Aorta (tissue), 5 donors: ENCODE measurements at regions not wholly inside any gene's neighbourhood (a gene's known extent, or its start where the extent isn't known, plus 50 kb on each side); places are given as distances from the start of the nearest gene placed in this dataset.

Source experiments
- ATAC-seq: fragments of 200-7000 bp; cut with Tn5 transposase; one replicate; pipeline ENCODE4 v1.9.1; 2022; ENCODE audit warnings: moderate library complexity; ENCODE audit not compliant: low FRiP score
- DNase-seq, 2 donors: peaks; one replicate each; pipeline ENCODE4 v3.0.0-alpha.2; 2020
- H3K27ac ChIP-seq, 2 donors: one replicate each; pipeline ENCODE4 v1.5.1; 2013; ENCODE audit warnings: low read length in 2 of 2, mild to moderate bottlenecking in 2 of 2, moderate library complexity in 2 of 2, control low read depth in 1 of 2, inconsistent platforms in 1 of 2, low read depth in 1 of 2
- H3K27me3 ChIP-seq, 2 donors: one replicate each; pipeline ENCODE4 v1.6.1; 2013; ENCODE audit warnings: control low read depth in 1 of 2, low read length in 1 of 2, mild to moderate bottlenecking in 1 of 2, moderate library complexity in 1 of 2; ENCODE audit not compliant: insufficient read depth in 2 of 2, control insufficient read depth in 1 of 2
- H3K36me3 ChIP-seq, 2 donors: one replicate each; pipeline ENCODE4 v1.6.1; 2013; ENCODE audit warnings: control low read depth in 1 of 2, low read length in 1 of 2, mild to moderate bottlenecking in 1 of 2; ENCODE audit not compliant: insufficient read depth in 2 of 2, control insufficient read depth in 1 of 2
- H3K4me1 ChIP-seq, 2 donors: one replicate each; pipeline ENCODE4 v1.6.1; 2013; ENCODE audit warnings: low read length in 2 of 2, control low read depth in 1 of 2, mild to moderate bottlenecking in 1 of 2, moderate library complexity in 1 of 2; ENCODE audit not compliant: insufficient read depth in 2 of 2, control insufficient read depth in 1 of 2
- H3K4me3 ChIP-seq, 2 donors: one replicate each; pipeline ENCODE4 v1.5.1; 2013; ENCODE audit warnings: low read length in 2 of 2, control low read depth in 1 of 2, mild to moderate bottlenecking in 1 of 2
- H3K9me3 ChIP-seq: one replicate; pipeline ENCODE4 v1.6.1; 2013; ENCODE audit warnings: mild to moderate bottlenecking, low read length; ENCODE audit not compliant: control insufficient read depth
- WGBS, 2 donors: extraction: QIAGEN DNeasy Blood & Tissue Kit; methylation state at CpG; one replicate each; pipeline ENCODE4 v1.1.7; 2013; 5-methylcytosine and 5-hydroxymethylcytosine counted together
- intact Hi-C, 2 donors: fragments of 100-400 bp; cut with DNase I; formaldehyde crosslinking; loops; one replicate each; pipeline versions ENCODE4 v1.14.2 to v1.15.0; 2022
- donor health status: healthy with polysubstance abuse.
- donor health status: Bipolar disorder and iron deficiency.
- donor health status: DM: no; HTN: no; CAD: no.
- donor health status: DM: no; HTN: no; CAD: no.
- donor health status: DM: yes; HTN: yes; CAD: no.

DNA sequence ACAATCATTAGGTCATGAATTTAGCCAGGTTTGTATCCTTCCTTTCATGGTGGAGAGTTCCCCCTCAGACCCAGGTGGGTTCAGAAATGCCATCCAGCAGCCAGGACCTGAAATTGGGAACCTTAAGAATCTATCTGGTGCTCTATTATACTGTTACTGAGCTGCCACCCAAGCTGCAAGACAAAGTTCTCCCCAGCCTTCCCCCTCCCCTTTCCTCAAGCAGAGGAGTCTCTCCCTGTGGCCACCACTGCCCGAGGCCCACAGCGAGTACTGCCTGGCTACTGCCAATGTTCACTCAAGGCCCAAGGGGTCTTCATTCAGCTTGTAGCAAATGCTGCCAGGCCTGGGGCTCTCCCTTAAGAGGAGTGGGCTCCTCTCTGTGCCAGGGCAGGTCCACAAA lies 133.8 kb downstream of the TMEM38B start:
- DNase-seq (no peak), ATAC-seq (no peak)
- H3K27me3 ChIP-seq = no peaks in the 10 kb centered on the region
- peaks cover 3% of the 10 kb centered on the region for H3K9me3 ChIP-seq
- WGBS, 2 donors = 90 to 92% methylated on average over 2 of the region's 2 CpGs
- intact Hi-C loops = no loop called here
- H3K4me1 ChIP-seq = no peaks in the 10 kb centered on the region
- H3K4me3 ChIP-seq = no peak overlapping the region
- no peaks in the 10 kb centered on the region for H3K36me3 ChIP-seq
- no peak overlapping the region for H3K27ac ChIP-seq

DNA sequence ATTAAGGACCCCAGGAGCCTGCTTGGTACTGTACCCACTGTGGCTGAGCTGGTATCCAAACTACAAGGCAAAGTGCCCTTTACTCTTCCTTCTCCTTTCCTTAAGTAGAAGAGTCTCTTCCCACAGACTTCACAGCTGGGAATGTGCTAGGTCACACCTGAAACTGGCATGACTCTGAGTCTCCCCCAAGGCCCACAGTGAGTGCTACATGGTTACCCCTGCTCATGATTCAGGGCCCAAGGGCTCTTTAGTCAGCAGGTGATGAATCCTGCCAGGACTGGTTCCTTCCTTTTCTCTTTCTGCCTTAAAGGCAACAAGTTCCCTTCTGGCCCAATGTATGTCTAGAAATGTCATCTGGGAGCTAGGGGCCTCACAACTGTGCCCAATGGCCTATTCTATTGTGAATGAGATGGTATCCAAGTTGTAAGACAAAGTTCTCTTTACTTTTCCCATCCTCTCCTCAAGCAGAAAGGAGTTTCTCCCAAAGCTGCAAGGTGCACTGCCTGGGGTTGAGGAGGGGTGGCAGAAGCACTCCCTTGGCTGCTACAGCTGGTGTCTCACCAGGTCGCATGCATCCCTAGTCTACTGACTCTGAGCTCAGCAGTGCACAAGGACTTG lies 134.4 kb downstream of the TMEM38B start:
- Histone ChIP-seq H3K27ac (no peak overlapping the region), H3K9me3 (peaks cover 3% of the 10 kb centered on the region), H3K36me3 (no peaks in the 10 kb centered on the region), H3K4me3 (no peak overlapping the region), H3K27me3 (no peaks in the 10 kb centered on the region), H3K4me1 (no peaks in the 10 kb centered on the region)
- ATAC-seq (no peak), DNase-seq (no peak)
- WGBS, 2 donors = 67 to 74% methylated on average over 1 of the region's 1 CpG
- intact Hi-C loops = no loop called here

GRCh38 chr9:105830461-105830860 lies 136.1 kb downstream of the TMEM38B start:
- ATAC-seq = no peak
- no peak overlapping the region for H3K27ac ChIP-seq
- peaks cover 2% of the 10 kb centered on the region for H3K9me3 ChIP-seq
- 70 to 72% methylated on average over 1 of the region's 1 CpG for WGBS, 2 donors
- H3K4me1 ChIP-seq = no peaks in the 10 kb centered on the region
- no peaks in the 10 kb centered on the region for H3K36me3 ChIP-seq
- H3K4me3 ChIP-seq = no peak overlapping the region
- H3K27me3 ChIP-seq = no peaks in the 10 kb centered on the region
- intact Hi-C loops = no loop called here
- DNase-seq = no peak

DNA sequence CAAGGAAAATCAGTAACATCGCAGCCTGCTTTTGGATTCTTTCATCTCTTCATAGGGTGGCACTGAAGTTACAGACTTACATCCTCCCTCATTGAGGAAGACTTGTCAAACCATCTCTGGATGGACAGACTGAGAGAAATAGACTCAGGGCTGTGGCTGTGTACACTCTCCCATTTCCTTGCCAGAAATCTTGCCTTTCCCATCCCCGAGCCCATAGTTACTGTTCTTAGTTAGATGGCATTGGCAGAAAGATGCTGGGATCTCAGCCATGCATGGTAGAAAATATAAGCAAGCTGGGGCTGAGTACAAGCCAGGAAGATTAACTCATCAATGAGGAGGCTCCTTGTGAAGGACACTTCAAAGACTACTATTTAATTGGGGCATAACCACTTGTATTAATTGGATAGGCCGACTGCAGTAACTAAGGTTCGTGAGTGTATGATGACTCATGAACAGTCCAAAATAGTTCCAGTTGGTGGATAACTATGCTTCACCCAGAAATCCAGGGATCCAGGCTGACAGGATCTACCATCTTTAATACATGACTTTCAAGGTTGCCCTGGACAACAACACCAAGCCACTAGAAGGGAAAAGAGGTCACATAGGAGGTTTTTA lies 137.9 kb downstream of the TMEM38B start:
- 72 to 78% methylated on average over 4 of the region's 4 CpGs for WGBS, 2 donors
- no peak for ATAC-seq

DNA sequence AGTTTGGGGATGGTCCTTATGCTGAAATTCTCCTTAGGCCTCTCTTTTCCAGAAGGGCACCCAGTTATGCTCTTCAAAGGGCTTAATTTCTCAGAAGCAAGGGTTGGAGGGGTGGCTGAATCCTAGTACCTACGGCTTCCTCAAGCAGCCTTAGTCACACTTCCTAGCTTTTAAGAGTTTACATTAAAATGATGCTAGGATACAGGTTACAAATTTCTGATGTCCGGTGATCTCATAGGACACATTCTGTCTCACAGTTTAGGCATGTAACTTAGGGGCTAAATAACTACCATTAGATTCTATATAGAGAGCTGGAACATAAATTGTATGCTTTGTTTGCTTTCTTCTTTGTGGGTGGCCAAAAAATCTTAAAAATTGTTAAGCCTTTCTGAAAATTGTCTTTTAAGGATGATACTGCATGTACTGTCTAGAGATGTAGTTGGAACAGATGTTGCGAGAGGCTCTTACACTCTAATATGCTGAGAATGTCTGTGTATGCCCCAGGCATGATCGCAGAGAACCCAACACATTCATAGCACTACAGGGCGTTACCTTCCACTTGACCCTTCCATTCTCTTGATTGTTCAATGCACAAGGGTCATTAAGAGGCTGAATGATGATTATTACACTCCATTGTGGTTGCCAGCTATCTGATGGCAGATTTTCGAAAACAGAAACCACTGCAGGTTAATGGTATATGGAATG lies 139.1 kb downstream of the TMEM38B start:
- Histone ChIP-seq H3K27me3 (no peaks in the 10 kb centered on the region), H3K9me3 (peaks cover 1% of the 10 kb centered on the region), H3K4me1 (no peaks in the 10 kb centered on the region), H3K36me3 (no peaks in the 10 kb centered on the region), H3K4me3 (no peak overlapping the region), H3K27ac (no peak overlapping the region)
- 89 to 92% methylated on average over 6 of the region's 6 CpGs for WGBS, 2 donors
- DNase-seq (no peak), ATAC-seq (no peak)
- intact Hi-C loops = no loop called here

More for the DNA sequence above, 137.9 kb downstream of the TMEM38B start:
- H3K9me3 ChIP-seq = peaks cover 1% of the 10 kb centered on the region
- DNase-seq = no peak
- H3K27me3 ChIP-seq = no peaks in the 10 kb centered on the region
- no peaks in the 10 kb centered on the region for H3K36me3 ChIP-seq
- H3K27ac ChIP-seq = no peak overlapping the region
- H3K4me3 ChIP-seq = no peak overlapping the region
- intact Hi-C loops = no loop called here
- no peaks in the 10 kb centered on the region for H3K4me1 ChIP-seq

DNA sequence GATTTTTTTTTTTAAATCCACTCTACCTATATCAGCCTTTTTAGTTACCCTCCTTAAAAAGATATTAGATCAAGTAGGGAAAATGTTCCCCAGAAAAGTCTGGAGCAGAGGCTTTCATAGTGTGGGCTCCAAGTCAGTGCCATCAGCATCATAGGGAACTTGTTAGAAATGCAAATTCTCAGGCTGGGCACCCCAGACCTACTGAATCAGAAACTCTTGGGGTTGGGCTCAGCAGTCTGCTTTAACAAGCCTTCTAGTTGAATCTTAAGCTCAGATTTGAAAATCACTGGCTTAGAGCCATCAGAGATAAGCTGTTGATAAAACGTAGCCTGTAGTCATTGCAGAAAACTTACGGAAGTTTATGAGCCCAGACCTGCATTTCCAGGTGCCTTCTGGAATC lies 140.1 kb downstream of the TMEM38B start:
- DNase-seq = no peak
- intact Hi-C loops = no loop called here
- Histone ChIP-seq H3K9me3 (peaks cover 1% of the 10 kb centered on the region), H3K4me1 (no peaks in the 10 kb centered on the region), H3K27me3 (no peaks in the 10 kb centered on the region), H3K27ac (no peak overlapping the region), H3K36me3 (no peaks in the 10 kb centered on the region), H3K4me3 (no peak overlapping the region)
- WGBS, 2 donors = 19 to 24% methylated on average over 2 of the region's 2 CpGs
- ATAC-seq = no peak

DNA sequence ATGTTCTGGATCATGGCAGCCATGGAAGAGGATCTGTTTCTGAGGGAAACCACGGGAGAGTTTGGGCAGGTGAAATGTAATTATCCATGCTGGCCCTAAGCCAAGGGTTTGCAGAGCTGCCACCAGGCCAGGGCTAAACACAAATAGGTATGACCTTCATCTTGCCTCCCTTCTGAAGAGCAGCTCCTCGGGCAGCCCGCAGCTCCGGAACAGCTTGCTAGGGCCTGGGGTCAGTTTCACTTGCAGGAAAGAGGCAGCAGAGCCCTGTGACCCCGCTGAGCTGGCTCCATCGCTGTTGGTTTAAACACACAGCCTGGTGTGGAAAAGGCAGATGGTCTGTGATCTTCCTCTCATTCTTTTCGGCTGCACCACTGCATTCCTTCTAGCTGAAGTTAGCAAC lies 141.4 kb downstream of the TMEM38B start:
- Histone ChIP-seq H3K27ac (no peak overlapping the region), H3K36me3 (no peaks in the 10 kb centered on the region), H3K4me1 (no peaks in the 10 kb centered on the region), H3K27me3 (no peaks in the 10 kb centered on the region), H3K4me3 (no peak overlapping the region), H3K9me3 (peaks cover 3% of the 10 kb centered on the region)
- intact Hi-C loops = no loop called here
- no peak for DNase-seq
- no peak for ATAC-seq
- 21 to 38% methylated on average over 7 of the region's 7 CpGs for WGBS, 2 donors

DNA sequence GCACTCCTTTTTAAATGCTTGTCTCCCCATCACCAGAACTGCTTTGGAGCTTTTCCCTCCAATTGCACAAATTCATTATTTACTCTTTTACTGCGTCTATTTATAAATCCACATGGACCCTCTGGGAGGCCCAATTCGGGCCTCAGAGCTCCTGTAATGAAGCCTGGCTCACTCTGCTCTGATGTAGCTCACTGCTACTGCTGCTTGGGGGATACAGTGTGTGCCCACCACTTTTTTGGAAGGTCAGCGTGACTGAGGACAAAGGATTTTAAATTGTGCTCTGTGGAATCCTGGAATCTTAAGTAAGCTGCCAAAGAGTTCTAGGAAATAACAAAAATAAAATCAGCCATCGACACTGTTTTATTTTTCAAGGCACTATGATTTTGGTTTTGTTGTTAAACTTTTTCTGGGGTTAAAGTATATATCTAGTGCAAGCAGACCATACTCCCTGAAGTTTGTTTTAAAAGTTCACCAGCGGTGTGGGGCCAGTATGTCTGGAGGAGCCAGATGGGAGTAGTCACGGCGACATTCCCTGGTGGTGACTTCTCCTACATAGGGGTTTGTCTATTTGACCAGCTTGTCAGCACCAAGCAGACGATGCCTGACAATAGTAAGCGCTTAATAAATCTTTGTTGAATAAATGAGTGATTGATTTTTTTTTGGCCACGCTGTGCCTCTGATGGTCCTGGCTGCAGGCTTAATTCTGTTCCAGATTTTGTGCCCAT lies 142.8 kb downstream of the TMEM38B start:
- H3K9me3 ChIP-seq = peaks cover 3% of the 10 kb centered on the region
- no peak overlapping the region for H3K27ac ChIP-seq
- H3K36me3 ChIP-seq = no peaks in the 10 kb centered on the region
- no peak for DNase-seq
- intact Hi-C loops = no loop called here
- H3K4me1 ChIP-seq = no peaks in the 10 kb centered on the region
- no peak overlapping the region for H3K4me3 ChIP-seq
- no peak for ATAC-seq
- no peaks in the 10 kb centered on the region for H3K27me3 ChIP-seq
- 30 to 36% methylated on average over 10 of the region's 10 CpGs for WGBS, 2 donors
